GM12878 (cell line): ENCODE measurements at regions not wholly inside any gene's neighbourhood (a gene's known extent, or its start where the extent isn't known, plus 50 kb on each side); places are given as distances from the start of the nearest gene placed in this dataset.

Source experiments
- ATAC-seq: fragments of 200-7000 bp; cut with Tn5 transposase; 3 replicates; pipeline ENCODE4 v1.9.1; 2020; ENCODE audit warnings: mild to moderate bottlenecking, moderate library complexity
- BruUV-seq: library from RNA; stranded (reverse); fragments of 400-500 nt; replicated peaks from 2 replicates; lab custom pipeline; 2021; lab: Mats Ljungman, UMichigan
- CTCF ChIA-PET: fragments of 300-600 bp; sonication (Branson Sonifier 250); formaldehyde crosslinking; extraction: SDS; loops from one replicate; lab custom pipeline; 2021; ENCODE audit warnings: inconsistent platforms; lab: Yijun Ruan, JAX
- POLR2A ChIA-PET: fragments of 350-600 bp; formaldehyde crosslinking; extraction: SDS; loops from one replicate; lab custom pipeline; 2021; ENCODE audit warnings: inconsistent platforms; lab: Charles Lee
- RAD21 ChIA-PET: fragments of 300-600 bp; sonication (Branson Sonifier 250); formaldehyde crosslinking; loops from one replicate; lab custom pipeline; 2023; ENCODE audit warnings: antibody characterized with exemption; ENCODE audit not compliant: unreplicated experiment; lab: Charles Lee
- SMC1A ChIA-PET: fragments of 300-600 bp; sonication (Branson Sonifier 250); formaldehyde crosslinking; loops from one replicate; lab custom pipeline; 2023; ENCODE audit not compliant: unreplicated experiment, uncharacterized antibody; lab: Charles Lee
- DNase-seq: peaks from one replicate; pipeline ENCODE4 v3.0.0-alpha.2; 2011; ENCODE audit warnings: low read depth, low spot score
- FAIRE-seq: peaks from 3 replicates; lab custom pipeline; 2011; peaks lifted over from hg19 to GRCh38; lab: Jason Lieb, UNC
- H2AFZ ChIP-seq: 2 replicates; pipeline ENCODE4 v1.6.0; 2011; ENCODE audit warnings: low read depth, low read length, control low read depth; ENCODE audit not compliant: control insufficient read depth
- H3K27ac ChIP-seq: 2 replicates; pipeline ENCODE4 v1.5.1; 2011; ENCODE audit warnings: control low read depth; ENCODE audit not compliant: control insufficient read depth, insufficient read depth
- H3K27me3 ChIP-seq, 2 experiments: replicated peaks in 1 of 2; 2 replicates each; pipeline versions ENCODE4 v1.6.0 to v1.6.1; 2011; ENCODE audit warnings: low read length in 1 of 2; ENCODE audit not compliant: control insufficient read depth in 2 of 2, insufficient read depth in 2 of 2
- H3K36me3 ChIP-seq, 2 experiments: 2 replicates each; pipeline ENCODE4 v1.5.1; 2011; ENCODE audit warnings: low read length in 1 of 2; ENCODE audit not compliant: control insufficient read depth in 2 of 2, insufficient read depth in 2 of 2
- H3K4me1 ChIP-seq: 2 replicates; pipeline ENCODE4 v1.6.1; 2011; ENCODE audit warnings: mild to moderate bottlenecking, low read length, moderate library complexity, mixed read lengths; ENCODE audit not compliant: control insufficient read depth, insufficient read depth
- H3K4me2 ChIP-seq: 2 replicates; pipeline ENCODE4 v1.6.0; 2011; ENCODE audit warnings: control low read depth; ENCODE audit not compliant: control insufficient read depth, insufficient read depth
- H3K4me3 ChIP-seq: fragments of 200-600 bp; sonication (generic); 2 replicates; pipeline ENCODE4 v1.5.1; 2016
- H3K79me2 ChIP-seq: 2 replicates; pipeline ENCODE4 v1.6.0; 2011; ENCODE audit warnings: low read length; ENCODE audit not compliant: control insufficient read depth, insufficient read depth
- H3K9ac ChIP-seq: 2 replicates; pipeline ENCODE4 v1.8.0; 2011; ENCODE audit warnings: low read length, control low read depth, mixed read lengths; ENCODE audit not compliant: control insufficient read depth, insufficient read depth
- H3K9me3 ChIP-seq: replicated peaks from 3 replicates; pipeline ENCODE4 v1.5.1; 2011; ENCODE audit warnings: mild to moderate bottlenecking, low read length; ENCODE audit not compliant: control insufficient read depth, insufficient read depth
- H4K20me1 ChIP-seq: 2 replicates; pipeline ENCODE4 v1.6.0; 2011; ENCODE audit not compliant: control insufficient read depth, insufficient read depth
- E2F8 ChIP-seq: fragments of 450-650 bp; IDR thresholded peaks from 2 replicates; pipeline ENCODE4 v1.6.1; 2018; ENCODE audit warnings: mild to moderate bottlenecking, low read depth, moderate library complexity; ENCODE audit not compliant: partially characterized antibody
- MXI1 ChIP-seq: fragments of 150-350 bp; IDR thresholded peaks from 2 replicates; pipeline ENCODE4 v1.6.1; 2011; ENCODE audit warnings: low read depth, mild to moderate bottlenecking, inconsistent platforms, low read length, improper control_type of control experiment
- MYB ChIP-seq: fragments of 150-350 bp; IDR thresholded peaks from 2 replicates; pipeline ENCODE4 v1.6.1; 2014; ENCODE audit warnings: mild to moderate bottlenecking, low read depth, low read length, borderline replicate concordance
- ZBTB4 ChIP-seq: fragments of 450-650 bp; formaldehyde crosslinking; IDR thresholded peaks from 2 replicates; pipeline ENCODE4 v1.4.0; 2022; ENCODE audit warnings: mild to moderate bottlenecking, moderate library complexity
- WGBS: methylation state at CpG from one replicate; pipeline ENCODE4 v1.1.6; 2016; ENCODE audit warnings: low lambda C conversion rate; ENCODE audit not compliant: insufficient replicate concordance, insufficient coverage; ENCODE audit errors: missing lambda C conversion rate; 5-methylcytosine and 5-hydroxymethylcytosine counted together
- in situ Hi-C: fragments of 300-500 bp; cut with MboI; formaldehyde crosslinking; loops from 9 replicates; pipeline ENCODE4 v1.14.3; 2018; ENCODE audit warnings: mixed read lengths
- intact Hi-C: fragments of 100-400 bp; cut with micrococcal nuclease; formaldehyde crosslinking; loops from one replicate; pipeline ENCODE4 v1.14.2; 2022; ENCODE audit not compliant: unreplicated experiment

- CTCF ChIA-PET: interaction anchor here (0.8 to 1.6 kb wide), 2 partner anchors 53 to 69 kb away, joined by 3 read pairs; no protein-coding TSS in a partner anchor
- Histone ChIP-seq H3K36me3 (no peaks in the 10 kb centered on the region), H3K79me2 (no peaks in the 10 kb centered on the region)
- TF ChIP-seq ZBTB4 (CRISPR knock-in tag): no peak
- TF ChIP-seq MYB: no peak
- no peak for TF ChIP-seq MXI1
- TF ChIP-seq E2F8: no peak
- TF ChIP-seq, all 136 proteins: peak for 0
- ChIA-PET RAD21 (interaction anchor here (0.7 kb wide), 1 partner anchor 24 kb away, joined by 3 read pairs; no protein-coding TSS in a partner anchor), POLR2A (no interaction called here), SMC1A (interaction anchor here (0.8 to 1.0 kb wide), 2 partner anchors 24 to 158 kb away, joined by 3 read pairs; no protein-coding TSS in a partner anchor)
- 33% methylated on average over 2 of the region's 2 CpGs for WGBS
- no peak for ATAC-seq
- DNase-seq: no peak
- intact Hi-C loops (no loop called here), in situ Hi-C loops (no loop called here)
- Histone ChIP-seq H3K27ac (no peak overlapping the region), H2AFZ (no peak overlapping the region; the same call in none of the 2 replicates), H3K9me3 (peaks cover 2% of the 10 kb centered on the region), H3K4me3 (no peak overlapping the region), H3K9ac (no peak overlapping the region), H4K20me1 (no peaks in the 10 kb centered on the region), H3K27me3 (no peaks in the 10 kb centered on the region), H3K4me1 (no peaks in the 10 kb centered on the region), H3K4me2 (no peak overlapping the region)
- no TSS peak for BruUV-seq
- no peak for FAIRE-seq
Measured at GRCh38 chr3:81841540-81841939, 80.1 kb upstream of the GBE1 start.
